ENCODE measurements at regions not wholly inside any gene's neighbourhood (a gene's known extent, or its start where the extent isn't known, plus 50 kb on each side); places are given as distances from the start of the nearest gene placed in this dataset.
"Not testable (repeated sequence)": the region's sequence is repeated elsewhere in the genome, so short reads cannot be mapped to it uniquely, and the experiment has no call there.

- DNase-seq = no peak
Measured at GRCh38 chr2:52074130-52074719, 1042.3 kb upstream of the NRXN1 start.

GRCh38 chr2:52072949-52073348 lies 1041.0 kb upstream of the NRXN1 start:
- no peak for DNase-seq

- no peak for DNase-seq
Measured at GRCh38 chr2:52070665-52071064, 1038.7 kb upstream of the NRXN1 start.

GRCh38 chr2:52064234-52064633 lies 1032.3 kb upstream of the NRXN1 start:
- no peak for DNase-seq

- no peak for DNase-seq
Measured at GRCh38 chr2:52054824-52055223, 1022.9 kb upstream of the NRXN1 start.

GRCh38 chr2:52036853-52037252 lies 1004.9 kb upstream of the NRXN1 start:
- no peak for DNase-seq

- DNase-seq = no peak
Measured at GRCh38 chr2:52036024-52036423, 1004.1 kb upstream of the NRXN1 start.

GRCh38 chr2:52035391-52035790 lies 1003.5 kb upstream of the NRXN1 start:
- no peak for DNase-seq

GRCh38 chr2:52034706-52035105 lies 1002.8 kb upstream of the NRXN1 start:
- DNase-seq = no peak

- DNase-seq = no peak
Measured at GRCh38 chr2:52022006-52022405, 990.1 kb upstream of the NRXN1 start.

- DNase-seq = no peak
Measured at GRCh38 chr2:52017646-52018235, 985.8 kb upstream of the NRXN1 start.

GRCh38 chr2:52006821-52007366 lies 975.0 kb upstream of the NRXN1 start:
- DNase-seq = not testable (repeated sequence)

GRCh38 chr2:52000151-52000855 lies 968.4 kb upstream of the NRXN1 start:
- DNase-seq = no peak

GRCh38 chr2:51998890-51999289 lies 967.0 kb upstream of the NRXN1 start:
- no peak for DNase-seq

- DNase-seq = no peak
Measured at GRCh38 chr2:51997571-51997970, 965.6 kb upstream of the NRXN1 start.

GRCh38 chr2:51995293-51995692 lies 963.4 kb upstream of the NRXN1 start:
- no peak for DNase-seq

- DNase-seq = no peak
Measured at GRCh38 chr2:51994123-51994763, 962.3 kb upstream of the NRXN1 start.

- DNase-seq = no peak
Measured at GRCh38 chr2:51990684-51991083, 958.8 kb upstream of the NRXN1 start.

GRCh38 chr2:51986101-51986500 lies 954.2 kb upstream of the NRXN1 start:
- DNase-seq = no peak

GRCh38 chr2:51981783-51982182 lies 949.9 kb upstream of the NRXN1 start:
- DNase-seq = no peak

GRCh38 chr2:51976623-51977022 lies 944.7 kb upstream of the NRXN1 start:
- no peak for DNase-seq

- DNase-seq = no peak
Measured at GRCh38 chr2:51971136-51971535, 939.2 kb upstream of the NRXN1 start.

GRCh38 chr2:51969347-51969746 lies 937.4 kb upstream of the NRXN1 start:
- DNase-seq = no peak
